Lower lobe of right lung (tissue), 2 donors: ENCODE measurements at regions not wholly inside any gene's neighbourhood (a gene's known extent, or its start where the extent isn't known, plus 50 kb on each side); places are given as distances from the start of the nearest gene placed in this dataset.

Experiments used
- ATAC-seq, 2 donors: fragments of 200-7000 bp; cut with Tn5 transposase; one replicate each; pipeline ENCODE4 v1.9.1; 2020 to 2022; ENCODE audit warnings: mild to moderate bottlenecking in 2 of 2, moderate library complexity in 2 of 2
- DNase-seq: peaks from one replicate; pipeline ENCODE4 v3.0.0-alpha.2; 2020
- H3K27ac ChIP-seq: fragments of 200-600 bp; one replicate; pipeline ENCODE4 v1.8.0; 2022
- H3K27me3 ChIP-seq: fragments of 200-600 bp; one replicate; pipeline ENCODE4 v1.8.0; 2022; ENCODE audit warnings: low read depth
- H3K36me3 ChIP-seq: fragments of 200-600 bp; one replicate; pipeline ENCODE4 v1.8.0; 2022; ENCODE audit warnings: mild to moderate bottlenecking
- H3K4me1 ChIP-seq: fragments of 200-600 bp; one replicate; pipeline ENCODE4 v1.8.0; 2022
- H3K4me3 ChIP-seq: fragments of 200-600 bp; one replicate; pipeline ENCODE4 v1.8.0; 2022; ENCODE audit warnings: mild to moderate bottlenecking
- H3K9me3 ChIP-seq: fragments of 200-600 bp; one replicate; pipeline ENCODE4 v1.8.0; 2022
- CTCF ChIP-seq: fragments of 200-600 bp; IDR thresholded peaks from one replicate; pipeline ENCODE4 v1.8.0; 2022; ENCODE audit warnings: antibody characterized with exemption, mild to moderate bottlenecking
- intact Hi-C: fragments of 100-400 bp; cut with DNase I; formaldehyde crosslinking; loops from one replicate; pipeline ENCODE4 v1.11.0; 2022
- donor health status: DM: no; HTN: yes; CAD: no; lungs with severe emphysema.

GRCh38 chr21:38057626-38058025 is 141.4 kb upstream of the KCNJ6 start:
- ATAC-seq (no peak), DNase-seq (no peak)
- intact Hi-C loops = no loop called here
- TF ChIP-seq CTCF = no peak
- H3K9me3 ChIP-seq = no peaks in the 10 kb centered on the region
- no peaks in the 10 kb centered on the region for H3K27me3 ChIP-seq
- no peaks in the 10 kb centered on the region for H3K4me1 ChIP-seq
- H3K36me3 ChIP-seq = no peaks in the 10 kb centered on the region
- H3K27ac ChIP-seq = no peak overlapping the region
- H3K4me3 ChIP-seq = no peak overlapping the region

GRCh38 chr21:38060533-38060932 is 144.3 kb upstream of the KCNJ6 start:
- DNase-seq = no peak
- Histone ChIP-seq H3K4me3 (no peak overlapping the region), H3K9me3 (no peaks in the 10 kb centered on the region), H3K27ac (no peak overlapping the region), H3K36me3 (no peaks in the 10 kb centered on the region), H3K4me1 (no peaks in the 10 kb centered on the region), H3K27me3 (no peaks in the 10 kb centered on the region)
- no peak for TF ChIP-seq CTCF
- intact Hi-C loops = no loop called here
- ATAC-seq = no peak

- Histone ChIP-seq H3K27ac (no peak overlapping the region), H3K9me3 (no peaks in the 10 kb centered on the region), H3K36me3 (no peaks in the 10 kb centered on the region), H3K4me3 (no peak overlapping the region), H3K4me1 (no peaks in the 10 kb centered on the region), H3K27me3 (peaks cover 21% of the 10 kb centered on the region)
- intact Hi-C loops = no loop called here
- DNase-seq (no peak), ATAC-seq (no peak)
- TF ChIP-seq CTCF = no peak
Observed at GRCh38 chr21:38067086-38067739, 151.0 kb upstream of the KCNJ6 start.

GRCh38 chr21:38072489-38072888 is 156.2 kb upstream of the KCNJ6 start:
- peaks cover 13% of the 10 kb centered on the region for H3K27me3 ChIP-seq
- H3K9me3 ChIP-seq = no peaks in the 10 kb centered on the region
- ATAC-seq = no peak
- H3K27ac ChIP-seq = no peak overlapping the region
- intact Hi-C loops = no loop called here
- TF ChIP-seq CTCF = no peak
- H3K4me1 ChIP-seq = no peaks in the 10 kb centered on the region
- H3K36me3 ChIP-seq = no peaks in the 10 kb centered on the region
- no peak for DNase-seq
- H3K4me3 ChIP-seq = no peak overlapping the region

GRCh38 chr21:38075833-38076587 is 159.8 kb upstream of the KCNJ6 start:
- TF ChIP-seq CTCF = no peak
- no peaks in the 10 kb centered on the region for H3K36me3 ChIP-seq
- H3K9me3 ChIP-seq = no peaks in the 10 kb centered on the region
- intact Hi-C loops = no loop called here
- no peak overlapping the region for H3K4me3 ChIP-seq
- no peak overlapping the region for H3K27ac ChIP-seq
- no peak for ATAC-seq
- no peak for DNase-seq
- peaks cover 8% of the 10 kb centered on the region for H3K27me3 ChIP-seq
- H3K4me1 ChIP-seq = no peaks in the 10 kb centered on the region
